WERI-Rb-1 (cell line): ENCODE measurements at regions not wholly inside any gene's neighbourhood (a gene's known extent, or its start where the extent isn't known, plus 50 kb on each side); places are given as distances from the start of the nearest gene placed in this dataset.

Experiments used
- DNase-seq: peaks from one replicate; pipeline ENCODE4 v3.0.0-alpha.2; 2020
- H3K27ac ChIP-seq: fragments of 250-450 bp; sonication (Bioruptor Pico); 2 replicates; pipeline ENCODE4 v1.5.1; 2020; ENCODE audit warnings: mild to moderate bottlenecking, moderate library complexity
- H3K27me3 ChIP-seq: fragments of 250-450 bp; sonication (Bioruptor Pico); 2 replicates; pipeline ENCODE4 v1.5.1; 2021; ENCODE audit warnings: mild to moderate bottlenecking, low read depth, moderate library complexity; ENCODE audit not compliant: insufficient read depth, severe bottlenecking
- H3K36me3 ChIP-seq: fragments of 250-450 bp; sonication (Bioruptor Pico); 2 replicates; pipeline ENCODE4 v1.5.1; 2020; ENCODE audit warnings: mild to moderate bottlenecking, moderate library complexity
- H3K4me3 ChIP-seq: 2 replicates; pipeline ENCODE4 v1.5.1; 2011; ENCODE audit warnings: low read depth, mild to moderate bottlenecking, control low read depth, low read length
- H3K9me3 ChIP-seq: fragments of 250-450 bp; sonication (Bioruptor Pico); 2 replicates; pipeline ENCODE4 v1.5.1; 2021; ENCODE audit warnings: mild to moderate bottlenecking, moderate library complexity; ENCODE audit not compliant: severe bottlenecking
- TF ChIP-seq, protein P1 (sequence below): IDR thresholded peaks from 2 replicates; pipeline ENCODE4 v1.5.1; 2011; ENCODE audit warnings: low read depth, mild to moderate bottlenecking, control low read depth, inconsistent platforms, low read length

DNA sequence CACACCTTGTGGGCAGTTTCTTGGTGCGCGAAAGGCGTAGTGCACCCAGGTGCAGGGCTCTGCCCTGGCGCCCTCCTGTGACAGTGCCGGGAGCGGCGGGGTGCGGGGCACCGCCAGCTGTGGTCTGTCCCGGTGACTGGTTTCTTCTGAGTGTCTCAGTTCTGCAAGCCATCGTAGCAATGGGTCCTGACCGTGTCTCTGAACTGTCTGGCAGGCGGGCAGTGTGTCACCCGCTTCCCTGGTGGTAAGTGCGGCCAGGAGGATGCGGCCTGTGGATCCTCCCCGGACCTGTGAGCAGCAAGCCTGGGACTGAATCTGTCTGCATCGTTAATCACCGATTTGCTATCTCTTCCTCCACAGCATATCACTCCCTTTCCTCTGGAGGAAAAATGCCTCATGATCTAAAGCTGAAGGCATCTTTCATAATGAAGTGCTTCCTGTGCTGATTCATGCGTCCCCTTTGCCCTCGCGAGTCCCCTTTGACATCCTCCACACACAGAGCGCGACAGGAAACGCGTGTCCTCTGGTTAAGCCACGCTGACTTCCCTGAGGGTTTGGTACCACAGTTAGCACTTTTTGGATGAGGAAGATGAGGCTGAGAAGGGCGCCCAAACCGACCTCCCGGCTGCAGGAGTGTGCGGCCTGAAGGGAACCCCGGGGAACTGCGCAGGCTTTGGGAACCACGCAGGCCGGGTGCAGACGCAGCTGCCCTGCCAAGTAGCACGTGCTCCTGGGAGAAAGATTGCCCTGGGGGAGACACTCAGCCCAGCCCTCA lies 416.0 kb upstream of the HS6ST1 start:
- H3K36me3 ChIP-seq = no peaks in the 10 kb centered on the region
- DNase-seq = no peak
- TF ChIP-seq, protein P1, sequence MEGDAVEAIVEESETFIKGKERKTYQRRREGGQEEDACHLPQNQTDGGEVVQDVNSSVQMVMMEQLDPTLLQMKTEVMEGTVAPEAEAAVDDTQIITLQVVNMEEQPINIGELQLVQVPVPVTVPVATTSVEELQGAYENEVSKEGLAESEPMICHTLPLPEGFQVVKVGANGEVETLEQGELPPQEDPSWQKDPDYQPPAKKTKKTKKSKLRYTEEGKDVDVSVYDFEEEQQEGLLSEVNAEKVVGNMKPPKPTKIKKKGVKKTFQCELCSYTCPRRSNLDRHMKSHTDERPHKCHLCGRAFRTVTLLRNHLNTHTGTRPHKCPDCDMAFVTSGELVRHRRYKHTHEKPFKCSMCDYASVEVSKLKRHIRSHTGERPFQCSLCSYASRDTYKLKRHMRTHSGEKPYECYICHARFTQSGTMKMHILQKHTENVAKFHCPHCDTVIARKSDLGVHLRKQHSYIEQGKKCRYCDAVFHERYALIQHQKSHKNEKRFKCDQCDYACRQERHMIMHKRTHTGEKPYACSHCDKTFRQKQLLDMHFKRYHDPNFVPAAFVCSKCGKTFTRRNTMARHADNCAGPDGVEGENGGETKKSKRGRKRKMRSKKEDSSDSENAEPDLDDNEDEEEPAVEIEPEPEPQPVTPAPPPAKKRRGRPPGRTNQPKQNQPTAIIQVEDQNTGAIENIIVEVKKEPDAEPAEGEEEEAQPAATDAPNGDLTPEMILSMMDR = peak; percentile 38; the same call in 1 of the 2 replicates
- no peaks in the 10 kb centered on the region for H3K9me3 ChIP-seq
- no peak overlapping the region for H3K27ac ChIP-seq
- H3K27me3 ChIP-seq = no peaks in the 10 kb centered on the region
- H3K4me3 ChIP-seq = no peak overlapping the region

DNA sequence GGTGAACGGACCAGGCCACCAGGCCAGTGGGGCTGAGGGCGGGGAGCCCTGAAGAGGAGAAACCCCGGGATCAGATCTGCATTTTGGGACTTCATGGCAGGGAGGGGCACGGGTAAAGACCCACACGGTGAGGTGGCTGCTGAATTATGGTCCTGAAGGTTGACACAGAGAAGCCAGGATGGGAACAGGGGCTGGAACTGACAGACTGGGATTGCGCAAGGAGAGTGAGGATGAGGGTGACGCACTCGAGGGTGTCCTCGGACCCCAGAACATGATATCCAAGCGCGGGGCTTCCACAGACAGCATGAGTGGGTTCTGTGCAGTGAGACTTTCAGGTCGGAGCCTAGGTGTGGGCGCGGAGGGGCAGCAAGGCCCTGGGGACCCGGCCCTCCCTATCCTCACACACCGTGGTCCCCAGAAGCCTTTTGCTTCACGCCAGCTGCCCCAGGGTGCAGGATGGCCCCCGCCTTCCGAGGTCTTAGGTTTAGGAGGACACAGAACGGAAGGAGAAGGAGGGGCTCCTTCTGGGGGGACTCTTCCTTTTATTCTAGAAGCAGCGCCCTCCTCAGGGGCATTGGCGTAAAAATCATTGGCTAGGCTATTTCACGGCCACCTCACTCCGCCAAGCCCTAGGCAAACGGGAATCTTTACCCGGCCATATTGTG lies 416.8 kb upstream of the HS6ST1 start:
- no peak for DNase-seq
- H3K27ac ChIP-seq = no peak overlapping the region
- H3K4me3 ChIP-seq = no peak overlapping the region
- TF ChIP-seq, protein P1 = no peak
- H3K36me3 ChIP-seq = no peaks in the 10 kb centered on the region
- H3K27me3 ChIP-seq = no peaks in the 10 kb centered on the region
- H3K9me3 ChIP-seq = no peaks in the 10 kb centered on the region

DNA sequence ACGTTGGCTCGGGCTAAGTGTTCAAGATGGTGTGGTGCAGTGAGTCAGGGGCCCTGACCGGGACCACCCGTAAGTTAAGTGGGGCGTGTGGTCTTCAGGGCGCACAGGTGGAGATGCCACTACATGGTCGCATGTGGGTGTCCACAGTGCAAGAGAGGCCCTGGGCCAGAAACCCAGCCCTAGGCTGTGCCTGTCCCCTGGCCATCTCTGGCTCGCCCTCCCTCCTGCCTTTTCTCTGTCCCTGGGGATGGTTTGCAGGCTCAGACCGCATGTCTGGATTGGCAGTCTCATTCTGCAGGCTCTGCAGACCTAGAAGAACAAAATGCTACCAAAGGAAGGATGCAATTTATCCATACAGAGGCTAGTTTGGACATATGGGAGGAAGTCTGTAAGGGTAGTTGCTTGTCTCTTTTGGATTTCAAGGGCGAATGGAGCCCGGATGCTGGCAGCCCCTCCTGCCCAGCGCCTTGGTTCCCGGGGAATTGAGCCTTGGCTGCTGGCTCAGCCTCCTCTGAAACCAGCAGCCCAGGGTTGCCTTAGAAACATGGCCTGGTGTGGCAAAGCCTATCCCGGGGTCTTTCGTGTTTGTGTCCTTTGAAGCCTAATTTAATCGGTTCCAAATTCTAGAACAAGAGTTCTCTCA lies 417.5 kb upstream of the HS6ST1 start:
- Histone ChIP-seq H3K27me3 (no peaks in the 10 kb centered on the region), H3K36me3 (no peaks in the 10 kb centered on the region), H3K27ac (no peak overlapping the region), H3K4me3 (no peak overlapping the region), H3K9me3 (no peaks in the 10 kb centered on the region)
- TF ChIP-seq, protein P1 = no peak
- no peak for DNase-seq

DNA sequence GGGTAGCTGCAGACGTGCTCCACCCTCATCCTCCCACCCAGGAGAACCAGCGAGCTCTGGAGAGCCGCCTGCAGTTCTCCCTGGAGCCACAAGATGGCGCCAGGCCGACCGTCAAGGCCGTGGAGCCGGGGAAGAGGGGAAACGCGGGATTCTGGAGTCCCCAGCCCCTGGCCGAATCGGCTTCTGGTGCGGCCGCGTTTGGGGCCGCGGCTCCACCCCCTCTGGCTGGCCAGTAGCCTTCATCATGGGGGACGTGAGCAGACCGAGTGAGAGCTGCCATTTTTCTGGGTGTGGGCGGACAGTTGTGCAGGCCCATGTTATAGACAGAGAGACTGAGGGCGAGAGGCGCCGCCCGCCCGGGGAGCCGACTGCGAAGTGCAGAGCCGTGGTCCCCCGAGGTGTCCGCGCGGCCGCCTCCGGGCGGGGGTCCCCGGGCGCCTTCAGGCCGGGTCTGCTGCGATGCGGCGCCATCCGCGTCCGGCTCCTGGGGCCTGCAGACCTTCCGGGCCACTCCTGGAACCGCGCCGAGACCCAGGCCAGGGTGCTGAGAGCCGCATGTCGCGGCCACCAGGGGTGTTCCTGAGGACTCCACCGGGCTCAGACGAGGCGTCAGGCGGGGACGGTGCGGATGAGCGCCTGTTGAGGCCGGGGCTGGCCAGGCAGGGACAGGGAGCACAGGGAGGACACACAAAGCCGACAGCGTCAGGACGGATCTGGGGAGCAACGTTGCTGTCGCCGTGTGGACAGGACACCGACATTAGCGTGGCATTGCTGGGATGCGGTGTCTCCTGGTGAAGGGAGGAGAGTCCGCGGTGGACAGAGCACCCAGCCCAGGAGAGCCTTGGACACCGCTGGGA lies 418.2 kb upstream of the HS6ST1 start:
- no peaks in the 10 kb centered on the region for H3K27me3 ChIP-seq
- TF ChIP-seq, protein P1 = peak; percentile 92
- DNase-seq = peak; percentile 79

DNA sequence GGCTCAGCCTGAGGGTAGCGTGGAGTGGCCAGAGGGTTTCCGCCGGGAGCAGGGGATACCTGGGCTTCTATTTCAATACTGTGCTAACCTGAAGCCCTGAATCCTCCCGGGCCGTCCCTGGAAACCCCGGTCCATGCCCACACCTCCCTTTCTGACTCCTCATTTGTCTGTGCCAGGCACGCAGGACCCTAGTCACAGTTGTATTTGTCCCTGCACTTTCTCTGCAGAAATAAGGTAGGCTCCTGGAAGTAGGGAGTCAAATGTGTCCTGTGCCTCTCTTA lies 418.8 kb upstream of the HS6ST1 start:
- TF ChIP-seq, protein P1 = no peak
- Histone ChIP-seq H3K27me3 (no peaks in the 10 kb centered on the region), H3K4me3 (no peak overlapping the region), H3K36me3 (no peaks in the 10 kb centered on the region), H3K27ac (no peak overlapping the region), H3K9me3 (no peaks in the 10 kb centered on the region)
- no peak for DNase-seq

More for the DNA sequence above, 418.2 kb upstream of the HS6ST1 start:
- Histone ChIP-seq H3K9me3 (no peaks in the 10 kb centered on the region), H3K4me3 (no peak overlapping the region), H3K36me3 (no peaks in the 10 kb centered on the region), H3K27ac (no peak overlapping the region)
